PFSK-1 (cell line): ENCODE measurements at regions not wholly inside any gene's neighbourhood (a gene's known extent, or its start where the extent isn't known, plus 50 kb on each side); places are given as distances from the start of the nearest gene placed in this dataset.

Experiments
- FOXP2 ChIP-seq: optimal IDR thresholded peaks from 2 replicates; pipeline ENCODE3; 2011; ENCODE audit warnings: borderline replicate concordance, control low read depth, inconsistent platforms; ENCODE audit not compliant: insufficient read depth; ENCODE audit errors: extremely low read length, extremely low read depth
- POLR2AphosphoS5 ChIP-seq: IDR thresholded peaks from 2 replicates; pipeline ENCODE4 v1.6.1; 2012; ENCODE audit warnings: low read depth, mild to moderate bottlenecking, control low read depth, low read length, moderate library complexity
- REST ChIP-seq, 2 experiments: IDR thresholded peaks; 2 replicates each; pipeline versions ENCODE4 v1.6.1 to v1.8.0; 2011 to 2012; ENCODE audit warnings: low read depth in 2 of 2, low read length in 2 of 2, control low read depth in 1 of 2, inconsistent platforms in 1 of 2, mild to moderate bottlenecking in 1 of 2, moderate library complexity in 1 of 2; ENCODE audit not compliant: insufficient read depth in 1 of 2
- TAF1 ChIP-seq: IDR thresholded peaks from 2 replicates; pipeline ENCODE4 v1.6.1; 2012; ENCODE audit warnings: low read length, control low read depth, borderline replicate concordance; ENCODE audit not compliant: insufficient read depth

GRCh38 chr17:13865650-13866049, 203.7 kb upstream of the COX10 start:
- TF ChIP-seq REST (IDR thresholded peaks at IDR 0.05; ENCODE audit: insufficient read depth in 1 of 2, low read depth in 2 of 2, low read length in 2 of 2) (no peak), POLR2AphosphoS5 (no peak), TAF1 (no peak), FOXP2 (no peak)
